Stimulated activated CD4-positive, alpha-beta T cell treated with anti-CD3 and anti-CD28 coated beads, TNF-alpha, amount 100 ng/mL, for 4 hours (primary cell): ENCODE measurements at regions not wholly inside any gene's neighbourhood (a gene's known extent, or its start where the extent isn't known, plus 50 kb on each side); places are given as distances from the start of the nearest gene placed in this dataset.

Experiments used
- DNase-seq, 3 experiments: peaks; one replicate each; pipeline ENCODE4 v3.0.0-alpha.2; 2020; ENCODE audit warnings: low read depth in 3 of 3

DNA sequence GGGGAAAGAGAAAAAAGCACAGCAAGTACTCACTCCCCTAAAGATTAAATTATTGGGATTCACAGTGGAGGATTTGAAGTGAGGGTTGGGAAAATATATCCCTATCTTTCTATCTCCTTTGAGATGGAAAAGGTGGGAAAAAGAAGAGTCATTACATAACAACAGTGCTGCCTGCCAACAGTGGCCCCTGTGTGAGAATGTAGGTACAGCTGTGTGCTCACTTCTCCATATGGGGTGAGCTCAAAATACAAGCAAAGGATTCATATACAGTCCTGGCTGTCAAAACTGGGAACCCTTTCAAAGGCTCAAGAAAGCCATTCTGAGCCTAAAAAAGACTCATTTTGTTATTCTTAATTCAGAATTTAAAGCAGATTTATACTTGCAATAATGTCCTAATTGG lies 458.5 kb downstream of the GPAM start:
- no peak for DNase-seq

GRCh38 chr10:111732166-111732785 lies 451.3 kb downstream of the GPAM start:
- no peak for DNase-seq

DNA sequence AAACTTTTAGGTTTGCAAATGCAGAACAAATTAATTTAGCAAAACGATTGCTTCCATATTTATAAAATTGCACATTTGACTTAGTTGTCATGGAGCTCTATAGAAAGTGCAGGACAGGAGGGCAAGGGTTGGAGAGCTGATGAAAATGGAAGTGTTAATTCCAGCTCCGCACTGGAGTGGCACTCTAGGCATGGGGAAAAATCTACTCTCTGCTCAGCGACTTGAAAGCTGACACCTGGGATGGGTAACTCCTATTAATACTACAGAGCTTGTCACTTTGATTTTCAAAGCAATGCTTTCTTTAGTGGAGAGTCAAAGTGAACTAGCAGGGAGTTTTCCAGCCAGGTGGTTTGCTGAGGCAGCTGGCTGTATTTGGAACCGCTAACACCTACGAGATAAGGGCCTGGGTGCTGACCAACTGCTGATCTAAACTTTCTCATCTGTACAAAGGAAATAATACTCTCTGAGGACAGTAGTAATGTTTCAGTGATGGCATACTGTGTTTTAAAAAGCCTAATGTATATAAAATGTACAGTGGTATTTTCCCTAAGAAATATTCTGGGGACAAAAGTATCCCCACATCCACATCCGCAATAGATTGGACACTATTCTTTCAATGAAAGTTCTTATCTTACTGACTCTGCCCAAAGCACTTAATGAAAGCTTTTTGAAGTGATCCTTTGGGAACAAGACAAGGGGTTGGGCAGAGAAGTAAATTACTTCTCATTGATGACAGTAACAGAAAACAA lies 444.3 kb downstream of the GPAM start:
- no peak for DNase-seq

GRCh38 chr10:111739874-111740139 lies 443.8 kb downstream of the GPAM start:
- DNase-seq: no peak

DNA sequence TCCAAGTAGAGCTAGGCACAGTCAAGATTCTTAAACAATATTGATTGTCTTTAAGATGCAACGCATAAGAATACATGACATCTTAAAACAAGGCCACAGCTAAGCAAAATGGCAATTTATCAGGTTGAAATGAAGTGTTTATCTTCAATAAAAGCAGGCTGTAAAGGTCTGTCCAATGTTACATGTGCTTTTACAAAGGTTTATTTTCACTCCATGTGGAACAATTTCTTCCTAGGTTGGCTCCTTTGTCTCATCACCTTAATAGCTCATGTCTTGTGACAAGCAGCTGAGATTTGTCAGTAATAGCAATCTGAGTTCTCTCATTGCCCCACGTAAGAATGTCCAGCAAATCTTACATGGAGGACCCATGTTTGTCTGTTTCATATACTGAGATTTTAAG lies 437.6 kb downstream of the GPAM start:
- no peak for DNase-seq

DNA sequence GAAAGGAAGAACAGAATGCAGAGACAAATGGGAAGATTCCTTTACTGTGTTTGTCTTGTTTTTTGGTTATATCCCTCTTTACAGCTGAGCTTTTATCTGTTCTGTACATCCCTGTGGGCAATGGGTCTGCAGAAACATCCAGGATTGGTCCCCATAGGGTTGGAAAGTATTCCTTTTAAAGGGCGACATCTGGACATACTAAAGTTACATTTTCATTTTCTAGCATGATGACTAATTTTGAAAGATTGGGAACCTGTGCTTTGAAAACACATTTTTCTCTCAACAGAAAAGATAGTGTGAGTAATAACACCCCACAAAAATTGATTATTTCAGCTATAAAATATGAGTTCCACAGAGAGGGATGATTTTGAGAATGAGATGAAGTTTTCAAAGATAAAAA lies 435.8 kb downstream of the GPAM start:
- no peak for DNase-seq

DNA sequence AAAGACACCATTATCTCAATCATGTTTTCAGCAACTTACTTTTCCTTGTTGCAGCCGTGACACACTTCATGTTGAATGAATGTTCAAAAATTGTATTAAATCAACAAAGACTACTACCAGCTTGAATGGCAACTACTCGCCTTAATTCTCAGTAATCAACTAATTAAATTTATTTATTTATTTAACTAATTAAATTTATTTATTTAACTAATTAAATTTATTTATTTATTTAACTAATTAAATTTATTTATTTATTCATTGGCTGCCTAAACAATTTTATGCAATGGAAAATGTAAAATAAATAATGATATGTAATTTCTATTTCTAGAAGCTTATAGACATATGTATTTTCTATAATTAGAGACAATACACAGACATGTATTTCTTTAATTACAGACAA lies 435.4 kb downstream of the GPAM start:
- no peak for DNase-seq

DNA sequence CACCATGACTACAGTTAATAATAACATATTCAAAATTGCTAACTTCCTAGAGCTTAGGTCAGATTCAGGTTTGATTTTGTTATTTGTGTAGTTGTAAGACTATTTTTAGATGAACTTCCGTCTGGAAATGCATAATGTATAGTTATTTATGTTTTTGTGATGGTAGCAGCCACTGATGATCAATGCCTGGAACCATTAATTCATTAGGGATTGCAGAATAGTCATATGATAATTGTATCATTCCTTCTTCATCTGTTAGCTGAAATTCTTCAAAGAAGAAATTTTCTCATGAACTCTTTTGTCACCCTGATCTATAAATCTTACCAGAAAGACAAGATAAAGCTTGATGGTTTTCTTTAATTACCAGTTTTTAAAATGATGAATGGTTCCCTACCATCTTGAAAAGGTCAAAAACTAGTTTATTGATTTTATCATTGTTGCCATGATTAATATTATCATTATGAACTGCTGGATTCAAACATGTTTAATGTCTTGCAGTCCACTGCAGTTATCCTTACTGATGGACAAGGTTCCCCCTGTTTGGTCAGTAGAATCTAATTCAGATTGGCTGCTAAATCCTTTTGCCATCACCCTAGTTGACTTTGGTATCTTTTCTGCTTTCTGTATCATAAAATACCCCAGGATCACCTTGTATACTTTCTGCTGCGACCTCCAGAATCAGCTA lies 433.3 kb downstream of the GPAM start:
- no peak for DNase-seq

GRCh38 chr10:111756217-111757061 lies 427.1 kb downstream of the GPAM start:
- no peak for DNase-seq

DNA sequence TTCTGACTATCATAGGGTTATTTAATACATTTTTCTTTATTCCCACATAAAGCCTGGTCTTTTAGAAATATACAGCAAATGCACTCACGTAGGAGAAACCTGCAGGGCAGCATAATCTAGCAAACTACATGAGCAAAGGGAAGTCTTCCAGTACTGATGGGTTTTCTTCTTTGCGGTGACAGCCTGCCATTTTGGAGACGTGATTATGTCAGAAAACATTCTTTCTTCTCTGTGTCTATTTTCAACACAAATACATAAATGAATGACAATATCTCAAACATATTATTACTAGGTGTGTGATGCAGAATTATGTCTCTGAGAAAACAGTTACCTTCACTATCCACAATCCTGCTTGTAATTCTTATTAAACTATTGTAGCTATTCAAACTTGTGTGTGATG lies 425.0 kb downstream of the GPAM start:
- DNase-seq: no peak

GRCh38 chr10:111762114-111762513 lies 421.5 kb downstream of the GPAM start:
- no peak for DNase-seq

DNA sequence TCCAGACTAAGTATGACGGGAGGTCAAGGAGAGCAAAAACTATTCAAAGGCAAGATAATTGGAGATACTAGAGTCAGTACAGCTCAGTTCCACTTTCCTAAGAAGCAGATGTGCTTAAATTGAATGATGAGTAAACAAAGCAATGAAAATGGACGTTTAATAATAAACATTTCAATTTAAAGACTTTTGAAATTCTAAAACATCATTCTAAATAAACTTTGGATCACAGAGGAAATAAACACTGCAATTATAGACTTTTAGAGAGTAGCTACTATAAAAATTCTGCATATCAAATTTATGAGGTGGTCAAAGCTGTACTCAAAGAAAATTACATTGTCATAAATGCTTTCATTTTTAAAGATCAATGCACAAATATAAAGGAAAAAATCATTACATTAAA lies 418.3 kb downstream of the GPAM start:
- no peak for DNase-seq

- no peak for DNase-seq
Measured at GRCh38 chr10:111766464-111766863, 417.1 kb downstream of the GPAM start.

- no peak for DNase-seq
Measured at GRCh38 chr10:111767661-111768060, 415.9 kb downstream of the GPAM start.

DNA sequence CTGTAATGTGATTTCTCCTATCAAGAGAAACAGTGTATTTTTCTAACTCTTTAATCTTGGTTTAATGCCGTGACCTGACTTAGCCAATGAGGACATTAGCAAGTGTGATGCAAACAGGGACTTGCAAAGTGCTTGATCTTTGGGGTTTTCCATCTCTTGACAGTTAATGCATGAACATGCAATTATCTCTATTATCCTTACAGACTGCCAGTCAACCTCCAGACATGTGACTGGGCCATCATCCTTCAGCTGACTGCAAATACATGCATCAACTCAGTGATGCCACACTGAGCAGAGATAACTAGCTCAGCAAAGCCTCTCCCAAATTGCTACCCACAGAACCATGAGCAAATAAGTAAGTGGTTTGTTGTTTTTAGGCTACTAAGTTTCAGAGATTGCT lies 409.6 kb downstream of the GPAM start:
- DNase-seq: no peak

DNA sequence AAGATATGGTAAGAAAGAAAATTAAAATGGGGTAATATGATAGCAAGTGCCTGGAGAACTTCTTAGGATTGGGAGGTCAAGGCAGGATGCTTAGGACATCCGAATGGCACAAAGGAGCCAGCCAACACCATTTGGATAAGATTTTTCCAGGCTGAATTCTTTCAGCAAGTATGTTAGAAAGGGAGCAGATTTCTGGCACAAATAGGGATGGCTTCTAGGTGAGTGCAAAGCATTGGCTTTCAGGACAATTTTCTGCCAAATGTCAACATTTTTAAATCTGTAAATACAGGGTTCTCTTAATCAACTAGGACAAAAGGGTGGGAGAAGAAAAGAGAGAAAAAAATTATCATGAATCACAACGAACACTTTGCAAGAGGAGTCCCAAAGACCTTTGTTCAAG lies 409.1 kb downstream of the GPAM start:
- no peak for DNase-seq

DNA sequence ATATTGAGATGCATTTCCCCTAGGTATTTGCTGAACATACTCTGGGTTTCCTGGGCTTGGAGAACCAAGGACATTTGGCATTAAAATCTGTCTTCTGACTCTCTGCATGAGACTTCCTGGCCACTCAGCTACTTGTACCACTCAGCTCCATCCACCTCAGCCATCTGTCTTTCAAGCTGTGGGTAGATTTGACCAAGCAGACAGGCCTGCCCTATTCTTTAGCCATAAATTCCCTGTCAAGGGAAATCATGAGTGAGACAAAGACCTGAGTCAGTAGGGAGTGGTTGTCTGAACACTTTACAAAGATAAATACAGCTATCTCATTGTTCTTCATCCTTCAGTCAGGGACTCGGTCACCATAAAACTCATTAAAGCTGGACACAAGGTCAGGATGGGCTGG lies 399.1 kb downstream of the GPAM start:
- DNase-seq: no peak

GRCh38 chr10:111784946-111785465 lies 398.6 kb downstream of the GPAM start:
- DNase-seq: no peak

DNA sequence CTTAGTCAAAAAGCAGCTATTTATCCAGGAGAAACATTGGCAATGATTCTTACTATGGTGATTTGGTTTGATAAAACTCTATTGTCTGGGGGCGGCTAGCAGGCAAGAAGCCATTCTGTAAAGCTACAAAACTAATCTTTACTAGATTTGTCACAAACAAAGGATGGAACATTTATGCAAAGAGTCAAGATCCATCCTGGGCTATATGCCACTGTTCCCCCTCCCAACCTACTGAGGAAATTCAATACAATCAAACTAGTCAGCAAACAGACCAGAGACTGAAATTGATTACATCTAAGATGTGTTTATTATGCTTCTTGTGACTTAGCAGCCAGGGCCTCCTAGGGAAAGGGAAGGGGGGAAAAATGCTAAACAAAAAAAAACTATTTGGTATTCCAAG lies 397.6 kb downstream of the GPAM start:
- no peak for DNase-seq

GRCh38 chr10:111789821-111790220 lies 393.7 kb downstream of the GPAM start:
- no peak for DNase-seq

DNA sequence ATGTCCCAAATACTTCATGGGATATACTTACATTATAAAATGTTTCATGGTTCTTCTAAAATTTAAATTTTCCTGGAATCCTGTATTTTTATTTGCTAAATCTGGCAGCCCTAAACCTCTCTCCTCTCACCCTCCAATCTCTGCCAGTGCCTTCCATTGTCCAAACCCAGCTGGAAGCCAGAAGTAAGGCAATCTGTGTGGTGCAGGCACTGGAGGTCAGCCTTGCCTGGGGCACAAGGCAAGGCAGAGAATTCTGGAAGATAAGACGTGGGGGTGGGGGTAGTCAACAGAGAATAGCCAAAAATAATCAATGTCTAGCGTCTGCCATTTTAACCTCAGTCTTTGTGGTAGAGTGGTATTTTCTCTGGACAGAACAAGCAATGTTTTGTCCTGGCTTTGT lies 381.7 kb downstream of the GPAM start:
- DNase-seq: no peak

GRCh38 chr10:111804781-111805180 lies 378.8 kb downstream of the GPAM start:
- DNase-seq: no peak
